ENCODE measurements at regions not wholly inside any gene's neighbourhood (a gene's known extent, or its start where the extent isn't known, plus 50 kb on each side); places are given as distances from the start of the nearest gene placed in this dataset.
"Not testable (repeated sequence)": the region's sequence is repeated elsewhere in the genome, so short reads cannot be mapped to it uniquely, and the experiment has no call there.

DNA sequence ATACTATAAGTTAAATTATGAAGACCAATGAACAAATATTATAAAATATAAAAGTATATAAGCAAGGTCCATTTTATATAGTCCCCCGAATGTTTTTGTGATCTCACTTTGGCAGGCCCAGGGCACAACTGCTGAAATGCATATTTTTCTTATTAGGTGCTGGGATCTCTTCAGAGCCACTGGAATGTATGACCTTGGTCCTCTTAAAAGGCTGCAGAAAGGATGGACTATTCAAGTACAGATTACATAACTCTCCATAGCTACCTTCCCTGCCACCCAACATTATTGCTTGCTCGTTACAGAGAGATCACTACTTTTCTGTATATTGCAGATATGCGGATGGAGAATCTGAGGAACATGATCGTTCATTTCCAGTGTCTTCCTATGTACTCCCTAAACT, 925.6 kb upstream of the CELF4 start:
- Mint-ChIP-seq H3K36me3 (ENCODE audit: low read depth) (no peaks in the 10 kb centered on the region), H3K27me3 (ENCODE audit: low read depth) (no peaks in the 10 kb centered on the region), H3K9me3 (ENCODE audit: insufficient read depth) (no peaks in the 10 kb centered on the region), H3K4me1 (ENCODE audit: low read depth) (peaks cover 5% of the 10 kb centered on the region), H3K4me3 (no peak overlapping the region), H3K27ac (no peak overlapping the region)
- ChIA-PET POLR2A (no interaction called here), CTCF (no interaction called here)
- DNase-seq (no peak), ATAC-seq (no peak)

DNA sequence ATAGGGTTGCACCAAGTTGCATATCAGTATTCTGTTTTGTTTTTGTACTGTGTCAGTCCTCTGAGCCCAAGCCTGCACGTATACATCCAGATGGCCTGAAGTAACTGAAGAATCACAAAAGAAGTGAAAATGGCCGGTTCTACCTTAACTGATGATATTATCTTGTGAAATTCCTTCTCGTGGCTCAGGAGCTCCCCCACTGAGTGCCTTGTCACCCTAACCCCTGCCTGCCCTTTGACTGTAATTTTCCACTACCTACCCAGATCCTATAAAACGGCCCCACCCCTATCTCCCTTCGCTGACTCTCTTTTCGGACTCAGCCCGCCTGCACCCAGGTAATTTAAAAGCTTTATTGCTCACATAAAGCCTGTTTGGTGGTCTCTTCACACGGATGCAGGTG, 924.1 kb upstream of the CELF4 start:
- H3K4me3 Mint-ChIP-seq; POLR2A ChIA-PET; H3K27me3 Mint-ChIP-seq (ENCODE audit: low read depth); H3K9me3 Mint-ChIP-seq (ENCODE audit: insufficient read depth); DNase-seq; H3K36me3 Mint-ChIP-seq (ENCODE audit: low read depth); H3K27ac Mint-ChIP-seq; ATAC-seq; CTCF ChIA-PET; H3K4me1 Mint-ChIP-seq (ENCODE audit: low read depth): not testable (repeated sequence)

DNA sequence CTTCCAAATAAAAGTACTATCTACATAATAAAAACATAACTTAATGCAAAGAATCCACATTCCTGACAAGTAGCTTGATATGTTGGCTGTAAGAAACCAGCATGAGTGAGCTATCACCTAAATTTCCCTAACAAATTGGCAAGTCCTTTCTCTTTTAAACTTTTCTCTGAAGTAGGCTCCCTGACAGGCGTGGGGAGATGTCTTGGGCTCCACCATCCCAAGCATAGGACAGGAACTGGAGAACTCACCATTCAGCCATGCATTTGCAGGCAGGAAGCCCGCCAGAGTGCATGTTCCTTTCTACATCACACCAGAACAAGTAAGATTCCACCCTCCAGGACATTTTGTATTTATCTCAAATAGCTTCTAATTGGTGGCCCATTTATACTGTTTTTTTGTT, 921.9 kb upstream of the CELF4 start:
- no peak for DNase-seq
- ATAC-seq, result no peak
- Mint-ChIP-seq H3K4me3 (no peak overlapping the region), H3K9me3 (ENCODE audit: insufficient read depth) (no peaks in the 10 kb centered on the region), H3K36me3 (ENCODE audit: low read depth) (no peaks in the 10 kb centered on the region), H3K4me1 (ENCODE audit: low read depth) (no peaks in the 10 kb centered on the region), H3K27ac (no peak overlapping the region), H3K27me3 (ENCODE audit: low read depth) (no peaks in the 10 kb centered on the region)
- POLR2A ChIA-PET, result no interaction called here
- CTCF ChIA-PET, result interaction anchor here (0.7 kb wide), 1 partner anchor 9 kb away, joined by 3 read pairs; no protein-coding TSS in a partner anchor

DNA sequence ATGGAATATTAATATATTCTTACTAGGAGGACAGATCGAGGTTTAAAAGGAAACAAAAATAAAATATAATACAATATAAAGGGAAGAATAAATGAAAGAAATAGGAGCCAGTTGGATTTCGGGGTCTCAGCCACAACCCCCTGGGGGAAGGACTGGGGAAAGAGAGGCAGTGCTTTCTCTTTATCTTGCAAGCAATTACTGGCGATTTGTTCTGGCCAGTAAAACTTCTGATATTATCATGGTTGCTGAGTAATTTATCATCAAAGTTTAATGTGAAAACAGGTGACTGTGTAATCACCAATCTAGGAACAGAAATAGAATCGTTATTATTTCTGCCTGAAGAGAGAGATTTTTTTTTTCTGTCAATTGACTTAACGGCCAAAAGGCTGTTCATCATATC, 917.7 kb upstream of the CELF4 start:
- CTCF ChIA-PET, result no interaction called here
- no peak for DNase-seq
- Mint-ChIP-seq H3K27ac (no peak overlapping the region), H3K9me3 (ENCODE audit: insufficient read depth) (peaks cover 3% of the 10 kb centered on the region), H3K27me3 (ENCODE audit: low read depth) (no peaks in the 10 kb centered on the region), H3K36me3 (ENCODE audit: low read depth) (no peaks in the 10 kb centered on the region), H3K4me3 (no peak overlapping the region), H3K4me1 (ENCODE audit: low read depth) (no peaks in the 10 kb centered on the region)
- no peak for ATAC-seq
- POLR2A ChIA-PET, result no interaction called here

GRCh38 chr18:38481576-38481975, 916.0 kb upstream of the CELF4 start:
- ATAC-seq, result no peak

GRCh38 chr18:38475686-38476085, 910.1 kb upstream of the CELF4 start:
- no peak for ATAC-seq

More at GRCh38 chr18:38481576-38481975, 916.0 kb upstream of the CELF4 start:
- ChIA-PET POLR2A (no interaction called here), CTCF (no interaction called here)
- Mint-ChIP-seq H3K4me1 (ENCODE audit: low read depth) (no peaks in the 10 kb centered on the region), H3K4me3 (no peak overlapping the region), H3K27me3 (ENCODE audit: low read depth) (no peaks in the 10 kb centered on the region), H3K36me3 (ENCODE audit: low read depth) (no peaks in the 10 kb centered on the region), H3K9me3 (ENCODE audit: insufficient read depth) (peaks cover 3% of the 10 kb centered on the region), H3K27ac (no peak overlapping the region)
- DNase-seq, result no peak

GRCh38 chr18:38473535-38473934, 907.9 kb upstream of the CELF4 start:
- ATAC-seq (no peak), DNase-seq (no peak)
- Mint-ChIP-seq H3K4me3 (no peak overlapping the region), H3K4me1 (ENCODE audit: low read depth) (no peaks in the 10 kb centered on the region), H3K36me3 (ENCODE audit: low read depth) (no peaks in the 10 kb centered on the region), H3K9me3 (ENCODE audit: insufficient read depth) (no peaks in the 10 kb centered on the region), H3K27me3 (ENCODE audit: low read depth) (no peaks in the 10 kb centered on the region), H3K27ac (no peak overlapping the region)
- ChIA-PET POLR2A (no interaction called here), CTCF (no interaction called here)

More at GRCh38 chr18:38475686-38476085, 910.1 kb upstream of the CELF4 start:
- Mint-ChIP-seq H3K27ac (no peak overlapping the region), H3K36me3 (ENCODE audit: low read depth) (no peaks in the 10 kb centered on the region), H3K4me1 (ENCODE audit: low read depth) (no peaks in the 10 kb centered on the region), H3K9me3 (ENCODE audit: insufficient read depth) (peaks cover 3% of the 10 kb centered on the region), H3K4me3 (no peak overlapping the region), H3K27me3 (ENCODE audit: low read depth) (no peaks in the 10 kb centered on the region)
- POLR2A ChIA-PET, result no interaction called here
- CTCF ChIA-PET, result no interaction called here
- DNase-seq, result no peak

DNA sequence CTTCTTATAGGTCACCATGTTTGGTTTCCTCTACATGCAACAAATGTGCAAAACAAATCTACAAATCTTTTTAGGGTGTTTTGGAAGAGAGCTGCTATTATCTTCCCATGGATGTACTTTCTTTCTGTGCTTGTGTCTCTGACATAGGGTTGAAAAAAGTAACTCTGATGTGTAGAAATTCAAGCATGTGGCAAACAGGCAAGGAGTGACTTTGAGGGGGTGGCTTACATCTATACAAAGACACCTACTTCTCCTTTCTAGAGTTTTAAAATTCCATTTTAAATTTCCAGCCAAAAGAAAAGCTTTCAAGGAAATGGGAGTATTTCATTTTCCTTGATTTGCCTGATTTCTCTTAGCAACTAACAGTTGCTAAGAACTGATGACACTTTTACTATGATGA, 904.8 kb upstream of the CELF4 start:
- H3K36me3 Mint-ChIP-seq (ENCODE audit: low read depth), result no peaks in the 10 kb centered on the region
- H3K4me1 Mint-ChIP-seq (ENCODE audit: low read depth), result no peaks in the 10 kb centered on the region
- POLR2A ChIA-PET, result no interaction called here
- CTCF ChIA-PET, result no interaction called here
- no peak for ATAC-seq
- H3K27ac Mint-ChIP-seq, result no peak overlapping the region
- no peak for DNase-seq
- no peaks in the 10 kb centered on the region for H3K27me3 Mint-ChIP-seq (ENCODE audit: low read depth)
- no peak overlapping the region for H3K4me3 Mint-ChIP-seq
- no peaks in the 10 kb centered on the region for H3K9me3 Mint-ChIP-seq (ENCODE audit: insufficient read depth)

- H3K4me1 Mint-ChIP-seq (ENCODE audit: low read depth), result no peaks in the 10 kb centered on the region
- no peak overlapping the region for H3K4me3 Mint-ChIP-seq
- CTCF ChIA-PET, result no interaction called here
- H3K27ac Mint-ChIP-seq, result no peak overlapping the region
- DNase-seq (no peak), ATAC-seq (no peak)
- H3K36me3 Mint-ChIP-seq (ENCODE audit: low read depth), result no peaks in the 10 kb centered on the region
- H3K27me3 Mint-ChIP-seq (ENCODE audit: low read depth), result no peaks in the 10 kb centered on the region
- POLR2A ChIA-PET, result no interaction called here
- H3K9me3 Mint-ChIP-seq (ENCODE audit: insufficient read depth), result no peaks in the 10 kb centered on the region
These were observed 900.8 kb upstream of the CELF4 start for GRCh38 chr18:38466426-38466825.

GRCh38 chr18:38464024-38464423, 898.4 kb upstream of the CELF4 start:
- ATAC-seq (no peak), DNase-seq (no peak)
- Mint-ChIP-seq H3K27ac (no peak overlapping the region), H3K4me3 (no peak overlapping the region), H3K9me3 (ENCODE audit: insufficient read depth) (no peaks in the 10 kb centered on the region), H3K36me3 (ENCODE audit: low read depth) (no peaks in the 10 kb centered on the region), H3K4me1 (ENCODE audit: low read depth) (no peaks in the 10 kb centered on the region), H3K27me3 (ENCODE audit: low read depth) (no peaks in the 10 kb centered on the region)
- ChIA-PET CTCF (no interaction called here), POLR2A (no interaction called here)

GRCh38 chr18:38460657-38461056, 895.1 kb upstream of the CELF4 start:
- H3K27me3 Mint-ChIP-seq (ENCODE audit: low read depth), result no peaks in the 10 kb centered on the region
- no peak overlapping the region for H3K27ac Mint-ChIP-seq
- H3K4me1 Mint-ChIP-seq (ENCODE audit: low read depth), result no peaks in the 10 kb centered on the region
- no peak overlapping the region for H3K4me3 Mint-ChIP-seq
- H3K9me3 Mint-ChIP-seq (ENCODE audit: insufficient read depth), result no peaks in the 10 kb centered on the region
- ATAC-seq (no peak), DNase-seq (no peak)
- no peaks in the 10 kb centered on the region for H3K36me3 Mint-ChIP-seq (ENCODE audit: low read depth)
- ChIA-PET POLR2A (no interaction called here), CTCF (no interaction called here)

GRCh38 chr18:38459131-38459994, 893.8 kb upstream of the CELF4 start:
- H3K36me3 Mint-ChIP-seq (ENCODE audit: low read depth), result no peaks in the 10 kb centered on the region
- no peak overlapping the region for H3K4me3 Mint-ChIP-seq
- H3K4me1 Mint-ChIP-seq (ENCODE audit: low read depth), result no peaks in the 10 kb centered on the region
- CTCF ChIA-PET, result no interaction called here
- no peak for DNase-seq
- no peak overlapping the region for H3K27ac Mint-ChIP-seq
- ATAC-seq, result no peak
- POLR2A ChIA-PET, result no interaction called here
- no peaks in the 10 kb centered on the region for H3K27me3 Mint-ChIP-seq (ENCODE audit: low read depth)
- no peaks in the 10 kb centered on the region for H3K9me3 Mint-ChIP-seq (ENCODE audit: insufficient read depth)

DNA sequence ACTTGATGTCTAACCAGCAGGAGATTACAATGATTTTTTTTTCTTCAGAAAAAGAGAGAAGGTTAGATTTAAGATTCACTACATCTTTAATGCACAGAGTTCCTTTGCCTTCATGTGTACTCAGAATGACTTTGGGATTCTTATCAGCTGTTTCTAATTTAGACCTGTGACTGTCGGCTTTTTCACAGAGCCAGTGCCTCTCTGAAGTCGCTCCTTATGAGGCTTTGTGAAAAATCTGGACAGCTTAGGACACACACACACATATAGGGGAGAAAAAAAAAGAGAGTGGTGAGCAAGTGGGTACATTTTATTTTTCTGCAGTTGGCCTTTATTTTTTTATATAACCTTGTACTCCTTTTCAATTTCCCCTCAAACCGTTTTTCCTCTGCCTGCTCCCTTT, 893.1 kb upstream of the CELF4 start:
- no peak for ATAC-seq
- ChIA-PET POLR2A (no interaction called here), CTCF (no interaction called here)
- no peak overlapping the region for H3K27ac Mint-ChIP-seq
- H3K4me3 Mint-ChIP-seq, result no peak overlapping the region
- no peaks in the 10 kb centered on the region for H3K27me3 Mint-ChIP-seq (ENCODE audit: low read depth)
- DNase-seq, result no peak
- no peaks in the 10 kb centered on the region for H3K36me3 Mint-ChIP-seq (ENCODE audit: low read depth)
- H3K4me1 Mint-ChIP-seq (ENCODE audit: low read depth), result no peaks in the 10 kb centered on the region
- no peaks in the 10 kb centered on the region for H3K9me3 Mint-ChIP-seq (ENCODE audit: insufficient read depth)
